Gastrocnemius medialis (tissue), 4 donors: ENCODE measurements at regions not wholly inside any gene's neighbourhood (a gene's known extent, or its start where the extent isn't known, plus 50 kb on each side); places are given as distances from the start of the nearest gene placed in this dataset.
A peak's percentile ranks its signal among the peaks of the same experiment; 100 is the strongest.

Experiments used
- ATAC-seq, 2 donors: fragments of 150-250 bp; one replicate each; pipeline ENCODE4 v1.9.1; 2016
- DNase-seq, 2 donors: peaks; one replicate each; pipeline ENCODE4 v3.0.0-alpha.2; 2019
- H3K27ac ChIP-seq, 4 donors: fragments of 200-600 bp; sonication (generic); 1 replicate in 1 of 4; 2 replicates in 3 of 4; pipeline ENCODE4 v1.5.1; 2016 to 2018; ENCODE audit warnings: mild to moderate bottlenecking in 2 of 4, moderate library complexity in 1 of 4
- H3K27me3 ChIP-seq, 3 donors: fragments of 200-600 bp; sonication (generic) in 2 of 3; 1 replicate in 1 of 3; 2 replicates in 2 of 3; pipeline versions ENCODE4 v1.5.1 to v1.6.0; 2016 to 2019; ENCODE audit warnings: mild to moderate bottlenecking in 1 of 3, moderate library complexity in 1 of 3
- H3K36me3 ChIP-seq, 2 donors: fragments of 200-600 bp; sonication (generic) in 1 of 2; one replicate each; pipeline ENCODE4 v1.5.1; 2017 to 2018
- H3K4me1 ChIP-seq, 2 donors: fragments of 200-600 bp; sonication (generic) in 1 of 2; one replicate each; pipeline ENCODE4 v1.5.1; 2016 to 2017; ENCODE audit warnings: mild to moderate bottlenecking in 2 of 2
- H3K4me3 ChIP-seq, 4 donors: fragments of 200-600 bp; sonication (generic) in 3 of 4; 1 replicate in 1 of 4; 2 replicates in 3 of 4; pipeline ENCODE4 v1.5.1; 2016 to 2019; ENCODE audit warnings: mild to moderate bottlenecking in 2 of 4
- H3K9me3 ChIP-seq, 3 donors: fragments of 200-600 bp; sonication (generic) in 2 of 3; 1 replicate in 1 of 3; 2 replicates in 2 of 3; pipeline ENCODE4 v1.5.1; 2016 to 2019
- CTCF ChIP-seq, 5 experiments: fragments of 450-650 bp in 3 of 5; fragments of 200-600 bp in 2 of 5; sonication (generic) in 2 of 5; IDR thresholded peaks in 4 of 5; conservative IDR thresholded peaks in 1 of 5; 1 replicate in 4 of 5; 2 replicates in 1 of 5; pipeline ENCODE4 v1.5.1; 2016 to 2019; ENCODE audit warnings: antibody characterized with exemption in 5 of 5, mild to moderate bottlenecking in 3 of 5, moderate library complexity in 3 of 5
- POLR2A ChIP-seq, 2 donors: fragments of 450-650 bp; IDR thresholded peaks; one replicate each; pipeline ENCODE4 v1.6.1; 2017; ENCODE audit warnings: antibody characterized with exemption in 2 of 2, mild to moderate bottlenecking in 2 of 2, moderate library complexity in 2 of 2
- in situ Hi-C, 4 donors: fragments of 200-750 bp; cut with MboI; loops; one replicate each; pipeline versions ENCODE4 v1.15.0 to v1.8.0; 2017; ENCODE audit warnings: low sequenced_read_pairs in 4 of 4
- intact Hi-C: fragments of 100-400 bp; cut with DNase I; formaldehyde crosslinking; loops from one replicate; pipeline ENCODE4 v1.15.1; 2023; ENCODE audit warnings: low total_unique reads

- in situ Hi-C loops, result no loop called here
- ATAC-seq (no peak), DNase-seq (no peak)
- Histone ChIP-seq H3K36me3 (no peaks in the 10 kb centered on the region), H3K27me3 (no peaks in the 10 kb centered on the region), H3K4me1 (no peaks in the 10 kb centered on the region), H3K9me3 (no peaks in the 10 kb centered on the region), H3K4me3 (no peak overlapping the region), H3K27ac (no peak overlapping the region)
- intact Hi-C loops, result no loop called here
- no peak for TF ChIP-seq CTCF (IDR thresholded peaks at IDR 0.05 in 4 of 5, conservative IDR thresholded peaks at IDR 0.05 in 1 of 5)
- TF ChIP-seq POLR2A (IDR thresholded peaks at IDR 0.05), result no peak
Observed at GRCh38 chr10:131724169-131724545, 176.7 kb upstream of the PPP2R2D start.

GRCh38 chr10:131724891-131725580 lies 175.8 kb upstream of the PPP2R2D start:
- DNase-seq (no peak), ATAC-seq (no peak)
- in situ Hi-C loops, result no loop called here
- no peak overlapping the region for H3K4me3 ChIP-seq
- intact Hi-C loops, result no loop called here
- H3K27ac ChIP-seq, result no peak overlapping the region
- H3K36me3 ChIP-seq, result no peaks in the 10 kb centered on the region
- H3K9me3 ChIP-seq, result no peaks in the 10 kb centered on the region
- TF ChIP-seq CTCF (IDR thresholded peaks at IDR 0.05 in 4 of 5, conservative IDR thresholded peaks at IDR 0.05 in 1 of 5) (no peak), POLR2A (IDR thresholded peaks at IDR 0.05) (no peak)
- no peaks in the 10 kb centered on the region for H3K27me3 ChIP-seq
- H3K4me1 ChIP-seq, result no peaks in the 10 kb centered on the region

- Histone ChIP-seq H3K9me3 (no peaks in the 10 kb centered on the region), H3K27ac (no peak overlapping the region), H3K4me1 (no peaks in the 10 kb centered on the region), H3K4me3 (no peak overlapping the region), H3K36me3 (no peaks in the 10 kb centered on the region), H3K27me3 (no peaks in the 10 kb centered on the region)
- in situ Hi-C loops (no loop called here), intact Hi-C loops (no loop called here)
- no peak for DNase-seq
- TF ChIP-seq CTCF (IDR thresholded peaks at IDR 0.05 in 4 of 5, conservative IDR thresholded peaks at IDR 0.05 in 1 of 5), result no peak
- no peak for TF ChIP-seq POLR2A (IDR thresholded peaks at IDR 0.05)
- no peak for ATAC-seq
Observed at GRCh38 chr10:131725581-131726069, 175.2 kb upstream of the PPP2R2D start.

- TF ChIP-seq POLR2A (IDR thresholded peaks at IDR 0.05) (no peak), CTCF (IDR thresholded peaks at IDR 0.05 in 4 of 5, conservative IDR thresholded peaks at IDR 0.05 in 1 of 5) (no peak)
- in situ Hi-C loops (no loop called here), intact Hi-C loops (no loop called here)
- Histone ChIP-seq H3K4me1 (no peaks in the 10 kb centered on the region), H3K27me3 (no peaks in the 10 kb centered on the region), H3K36me3 (no peaks in the 10 kb centered on the region), H3K27ac (no peak overlapping the region), H3K9me3 (no peaks in the 10 kb centered on the region), H3K4me3 (peak overlapping the region in 1 of 4 donors; percentile 21)
- DNase-seq (no peak), ATAC-seq (no peak)
Observed at GRCh38 chr10:131726076-131726880, 174.5 kb upstream of the PPP2R2D start.
